ENCODE measurements at regions not wholly inside any gene's neighbourhood (a gene's known extent, or its start where the extent isn't known, plus 50 kb on each side); places are given as distances from the start of the nearest gene placed in this dataset.
"Not testable (repeated sequence)": the region's sequence is repeated elsewhere in the genome, so short reads cannot be mapped to it uniquely, and the experiment has no call there.

GRCh38 chr3:102036017-102036416 is 186.7 kb downstream of the NFKBIZ start:
- no peak for DNase-seq (ENCODE audit: low read depth in 2 of 2)

DNA sequence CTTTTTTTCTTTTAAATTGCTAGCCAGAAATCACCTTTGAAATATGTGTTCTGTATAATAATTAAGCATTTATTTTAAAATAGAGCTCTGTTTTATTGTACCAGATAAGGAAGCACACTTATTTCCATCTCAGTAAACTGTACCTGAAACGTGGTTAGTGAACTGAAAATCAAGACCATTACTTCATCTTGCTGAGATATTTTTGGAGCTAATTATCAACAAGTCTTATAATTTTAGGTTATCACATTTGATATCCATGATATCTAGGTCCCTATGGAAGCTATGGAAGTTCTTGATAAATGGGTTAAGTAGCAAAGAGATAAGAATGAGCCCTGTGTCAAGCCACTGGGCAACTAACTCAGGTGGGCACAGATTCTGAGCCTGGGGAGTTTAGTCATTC is 187.2 kb downstream of the NFKBIZ start:
- no peak for DNase-seq (ENCODE audit: low read depth in 2 of 2)

DNA sequence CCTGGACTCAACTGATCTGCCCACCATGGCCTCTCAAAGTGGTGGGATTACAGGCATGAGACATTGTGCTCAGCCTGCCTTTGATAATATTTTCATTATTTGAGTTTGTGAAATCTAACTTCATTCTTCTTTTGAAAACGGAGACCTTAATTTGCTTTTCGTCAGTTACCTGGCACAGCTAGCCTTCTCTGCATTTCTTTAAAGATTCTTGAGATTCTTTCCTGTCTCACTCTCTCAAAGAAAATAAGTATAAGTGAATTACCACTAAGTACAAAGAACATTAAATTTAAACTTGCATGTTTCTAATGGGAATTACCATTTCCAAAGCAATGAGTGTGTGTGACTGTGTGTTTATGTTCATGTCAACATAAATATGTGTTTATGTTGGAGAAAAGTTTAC is 187.9 kb downstream of the NFKBIZ start:
- DNase-seq (ENCODE audit: low read depth in 2 of 2) = no peak

DNA sequence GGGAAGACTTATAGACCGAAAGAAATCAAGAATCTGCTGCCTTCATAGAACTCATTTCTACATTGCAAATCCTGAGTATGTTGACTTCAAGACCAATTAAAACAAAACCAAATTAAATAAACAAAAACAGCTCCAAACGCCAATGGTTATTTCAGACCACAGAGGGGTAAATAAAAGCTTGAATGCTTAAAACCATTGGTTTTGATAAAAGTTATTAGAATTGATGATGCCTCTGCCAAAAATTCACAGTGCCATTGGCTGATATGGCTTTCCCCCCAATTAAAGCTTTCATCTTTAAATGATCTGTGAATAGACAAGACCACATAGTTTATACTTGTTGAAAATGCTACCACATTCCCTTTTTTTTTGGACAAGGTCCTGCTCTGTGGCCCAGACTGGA is 188.5 kb downstream of the NFKBIZ start:
- DNase-seq (ENCODE audit: low read depth in 2 of 2) = no peak

DNA sequence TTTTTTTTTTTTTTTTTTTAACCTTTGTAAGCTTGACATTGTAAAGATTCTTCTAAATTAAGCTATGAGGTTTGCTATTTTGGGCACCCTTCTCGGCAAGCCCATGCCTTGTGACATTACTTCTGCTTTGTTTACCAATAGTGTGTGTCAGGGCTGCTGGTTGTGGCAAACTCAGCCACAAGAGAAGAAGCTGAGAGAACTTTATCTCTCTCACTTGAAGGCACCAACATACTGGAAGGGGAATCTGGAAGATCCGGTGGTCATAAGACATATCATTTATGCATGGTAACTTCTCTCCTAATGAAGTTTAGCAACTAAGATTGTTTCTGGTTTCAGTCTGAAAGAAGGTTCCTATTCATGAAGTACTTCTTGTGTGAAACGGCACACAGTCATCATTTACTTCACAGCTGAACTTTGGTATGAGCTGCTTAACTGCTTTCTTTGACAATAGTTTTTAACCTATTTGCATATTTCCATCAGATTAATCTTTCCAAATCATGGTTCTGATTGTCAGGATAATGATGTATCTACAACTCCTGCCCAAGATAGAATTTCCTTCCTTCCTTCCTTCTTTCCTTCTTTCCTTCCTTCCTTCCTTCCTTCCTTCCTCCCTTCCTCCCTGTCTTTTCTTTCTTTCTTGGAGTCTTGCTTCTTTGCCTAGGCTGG is 189.3 kb downstream of the NFKBIZ start:
- no peak for DNase-seq (ENCODE audit: low read depth in 2 of 2)

- not testable (repeated sequence) for DNase-seq (ENCODE audit: low read depth in 2 of 2)
Observed at GRCh38 chr3:102040144-102040543, 190.8 kb downstream of the NFKBIZ start.

- no peak for DNase-seq (ENCODE audit: low read depth in 2 of 2)
Observed at GRCh38 chr3:102053375-102053989, 204.2 kb downstream of the NFKBIZ start.

- DNase-seq (ENCODE audit: low read depth in 2 of 2) = no peak
Observed at GRCh38 chr3:102054543-102055080, 205.3 kb downstream of the NFKBIZ start.

DNA sequence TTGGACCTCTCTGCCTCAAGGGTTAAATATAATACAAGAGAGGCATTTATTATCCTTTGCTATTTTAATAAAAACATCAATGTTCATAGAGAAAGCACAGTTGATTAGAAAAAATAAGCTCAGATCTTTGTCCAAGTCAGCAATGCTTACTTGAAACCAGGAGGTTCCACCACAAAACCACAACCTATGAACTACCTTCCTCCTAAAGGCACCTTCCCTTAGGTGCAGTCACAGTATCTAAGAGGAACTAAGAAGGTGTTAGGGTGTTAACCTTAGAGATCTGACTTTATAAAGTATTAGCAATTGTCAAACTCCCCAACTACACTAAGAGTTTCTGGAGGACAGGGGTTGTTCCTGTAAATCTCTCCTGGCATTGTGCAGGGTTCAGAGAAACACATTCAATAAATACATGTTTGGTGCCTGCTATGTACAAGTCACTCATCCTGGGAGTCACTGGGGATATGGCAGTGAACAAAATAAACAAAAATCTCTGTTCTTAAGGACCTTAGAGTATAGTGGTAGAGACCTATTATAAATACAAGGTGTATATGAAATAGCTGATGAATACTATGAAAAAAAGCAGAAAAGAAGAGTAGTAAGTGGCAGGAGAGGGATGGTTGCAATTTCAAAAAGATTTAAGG is 208.6 kb downstream of the NFKBIZ start:
- DNase-seq (ENCODE audit: low read depth in 2 of 2) = no peak

GRCh38 chr3:102059145-102059943 is 210.0 kb downstream of the NFKBIZ start:
- no peak for DNase-seq (ENCODE audit: low read depth in 2 of 2)

DNA sequence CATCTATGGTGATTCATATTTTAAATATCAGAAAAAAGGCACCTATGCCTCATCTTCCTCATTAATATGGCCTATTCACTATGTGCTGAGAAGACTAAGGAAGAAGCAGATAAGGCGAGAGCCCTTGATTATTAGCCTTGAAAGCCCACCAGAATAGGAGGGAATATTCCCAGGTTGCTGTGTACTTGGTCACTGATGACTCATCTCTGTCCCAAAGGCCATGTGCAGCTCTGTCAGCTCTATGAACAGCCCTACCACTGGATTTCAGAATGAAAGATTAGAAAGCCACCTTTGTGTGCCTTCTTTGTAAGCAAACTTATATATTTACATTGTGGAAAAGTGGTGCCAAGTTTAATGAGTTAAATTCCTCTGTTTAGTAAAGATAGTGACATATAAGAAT is 211.5 kb downstream of the NFKBIZ start:
- DNase-seq (ENCODE audit: low read depth in 2 of 2) = no peak

DNA sequence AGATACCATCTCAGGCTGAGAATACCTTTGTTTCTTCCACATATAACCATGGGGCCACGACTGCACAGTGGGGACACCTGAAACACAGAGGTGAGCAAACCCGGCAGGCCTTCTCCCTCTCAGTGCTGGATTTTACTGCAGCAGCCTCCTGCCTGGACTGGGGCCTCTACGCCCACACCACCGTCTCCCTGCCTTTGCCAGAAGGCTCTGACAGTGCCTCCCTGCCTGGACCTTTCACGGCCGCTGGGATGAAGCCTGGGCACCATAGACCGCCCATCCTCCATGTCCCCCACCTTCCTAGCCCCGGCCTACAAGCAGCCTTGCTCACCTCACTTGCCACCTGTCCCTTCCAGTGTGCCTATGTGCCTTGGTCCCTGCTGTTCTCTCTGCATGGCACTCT is 214.3 kb downstream of the NFKBIZ start:
- no peak for DNase-seq (ENCODE audit: low read depth in 2 of 2)

DNA sequence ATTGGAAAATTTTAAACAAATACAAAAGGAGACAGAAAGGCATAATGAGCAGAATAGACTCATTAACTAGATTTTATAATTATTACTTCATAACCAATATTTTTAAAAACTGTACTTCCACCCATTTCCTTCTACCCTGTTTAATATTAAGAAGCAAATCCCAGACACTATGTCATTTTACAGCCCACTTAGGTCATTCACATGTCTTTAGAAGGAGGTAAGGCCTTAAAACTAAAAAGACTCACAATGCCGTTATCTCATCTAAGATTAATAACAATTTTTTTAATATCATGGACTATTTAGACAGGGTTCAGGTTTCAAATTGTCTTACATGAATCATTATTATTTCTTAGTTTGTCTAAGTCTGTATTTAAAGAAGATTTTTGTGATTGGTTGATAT is 217.2 kb downstream of the NFKBIZ start:
- DNase-seq (ENCODE audit: low read depth in 2 of 2) = no peak

GRCh38 chr3:102068327-102068726 is 219.0 kb downstream of the NFKBIZ start:
- DNase-seq (ENCODE audit: low read depth in 2 of 2) = no peak

DNA sequence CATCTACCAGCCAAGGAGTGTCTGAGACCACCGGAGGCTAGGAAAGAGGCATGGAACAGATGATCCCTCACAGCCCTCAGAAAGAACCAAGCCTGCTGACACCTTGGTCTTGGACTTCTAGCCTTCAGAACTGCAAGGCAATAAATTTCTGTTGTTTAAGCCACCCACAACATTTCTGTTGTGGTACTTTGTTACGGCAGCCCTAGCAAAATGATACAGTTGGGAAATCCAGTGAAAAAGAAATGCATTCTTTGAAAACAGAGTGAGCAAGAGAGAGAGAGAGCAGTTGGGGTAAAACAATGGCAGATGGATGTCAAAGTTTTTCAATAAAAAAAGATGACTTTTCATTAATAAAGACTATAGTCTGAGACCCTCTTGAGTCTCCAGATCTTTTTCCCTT is 219.4 kb downstream of the NFKBIZ start:
- DNase-seq (ENCODE audit: low read depth in 2 of 2) = no peak

GRCh38 chr3:102069211-102069662 is 219.9 kb downstream of the NFKBIZ start:
- no peak for DNase-seq (ENCODE audit: low read depth in 2 of 2)

- DNase-seq (ENCODE audit: low read depth in 2 of 2) = no peak
Observed at GRCh38 chr3:102074946-102075345, 225.6 kb downstream of the NFKBIZ start.

GRCh38 chr3:102078401-102078800 is 229.1 kb downstream of the NFKBIZ start:
- DNase-seq (ENCODE audit: low read depth in 2 of 2) = no peak

DNA sequence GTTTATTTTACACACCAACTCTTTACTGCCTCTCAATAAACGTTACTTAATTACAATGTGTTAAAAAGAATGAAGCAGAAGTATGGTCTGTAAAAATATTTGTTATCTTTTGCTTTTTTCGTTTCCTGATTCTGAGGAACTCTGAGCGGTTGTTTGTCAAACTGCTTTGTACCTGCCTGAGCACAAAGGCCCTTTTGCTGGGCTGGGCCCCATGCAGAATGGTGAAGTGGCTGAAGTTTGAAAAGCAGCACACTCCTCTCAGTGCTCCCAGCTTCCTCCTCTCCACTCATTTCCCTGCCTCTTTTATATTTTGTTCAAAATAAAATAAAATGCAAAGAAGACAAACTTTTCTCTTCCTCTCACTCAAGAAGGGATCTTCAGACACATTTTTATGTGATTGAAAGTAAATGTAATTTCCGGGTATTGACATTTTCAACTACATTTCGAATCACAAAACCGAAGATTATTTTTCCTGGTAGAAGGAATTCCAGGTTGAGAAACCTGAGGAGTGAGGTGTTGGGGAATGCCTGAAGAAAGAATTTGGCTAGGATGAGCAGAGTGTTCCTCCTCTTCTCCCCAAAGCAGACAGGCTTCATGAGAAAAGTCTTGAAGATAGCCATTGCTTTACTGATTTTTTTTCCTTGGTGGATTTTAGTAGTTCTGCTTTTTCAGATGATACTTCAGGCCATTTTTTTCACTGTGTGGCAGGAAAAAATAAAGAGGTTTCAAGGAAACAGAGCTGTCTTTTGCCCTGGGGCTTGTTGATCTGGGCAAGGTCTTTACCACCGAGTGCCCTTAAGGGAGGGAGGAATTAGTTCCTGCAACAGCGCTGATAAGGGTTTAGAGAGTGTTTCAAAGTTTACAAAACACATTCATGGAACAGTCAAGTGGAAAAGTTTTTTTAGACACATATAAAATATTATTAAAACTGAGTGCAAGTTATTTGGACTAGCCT is 229.8 kb downstream of the NFKBIZ start:
- no peak for DNase-seq (ENCODE audit: low read depth in 2 of 2)

DNA sequence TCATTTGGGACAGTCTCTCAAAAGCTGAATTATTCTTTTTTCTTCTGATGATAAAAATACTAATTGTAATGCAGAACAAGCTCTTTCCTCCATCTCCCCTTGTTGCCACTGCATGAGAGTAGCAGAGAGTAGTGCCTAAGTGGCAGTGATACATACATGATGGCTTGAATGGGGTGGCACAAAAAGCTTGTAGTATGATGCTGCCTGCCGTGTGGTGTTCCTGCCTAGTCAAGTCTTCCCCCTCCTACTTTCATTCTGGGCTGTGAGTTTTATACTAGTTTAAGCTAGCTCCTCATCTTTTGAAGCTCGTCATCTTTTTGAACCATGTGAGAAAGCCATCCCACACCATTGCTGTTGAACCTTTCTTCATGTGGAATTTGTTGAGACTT is 230.5 kb downstream of the NFKBIZ start:
- DNase-seq (ENCODE audit: low read depth in 2 of 2) = no peak

Measured in stimulated activated CD8-positive, alpha-beta memory T cell treated with anti-CD3 and anti-CD28 coated beads, Interleukin-15, amount 100 ng/mL, for 4 hours (primary cell).